K562 (cell line): ENCODE measurements at regions not wholly inside any gene's neighbourhood (a gene's known extent, or its start where the extent isn't known, plus 50 kb on each side); places are given as distances from the start of the nearest gene placed in this dataset.

Experiments
- ATAC-seq: fragments of 200-7000 bp; cut with Tn5 transposase; 3 replicates; pipeline ENCODE4 v1.9.1; 2020; ENCODE audit warnings: moderate library complexity
- BruUV-seq: library from RNA; stranded (reverse); fragments of 400-500 nt; replicated peaks from 2 replicates; lab custom pipeline; 2021; lab: Mats Ljungman, UMichigan
- CTCF ChIA-PET: fragments of 300-600 bp; formaldehyde crosslinking; extraction: SDS; loops from one replicate; lab custom pipeline; 2021; ENCODE audit warnings: low intra/inter-chr PET ratio; lab: Yijun Ruan, JAX
- POLR2A ChIA-PET: fragments of 300-600, 350-650 bp; sonication (Branson Sonifier 250); formaldehyde crosslinking; extraction: SDS; loops from one replicate; lab custom pipeline; 2021; ENCODE audit warnings: antibody characterized with exemption, inconsistent platforms; lab: Yijun Ruan, JAX
- DNase-seq, 4 experiments: peaks; one replicate each; pipeline versions ENCODE4 v3.0.0 to v3.0.0-alpha.2; 2011 to 2018; ENCODE audit warnings: low spot score in 3 of 4, mixed read lengths in 3 of 4; ENCODE audit errors: extremely low read depth in 1 of 4
- FAIRE-seq: peaks from 2 replicates; lab custom pipeline; 2011; peaks lifted over from hg19 to GRCh38; lab: Jason Lieb, UNC
- H2AFZ ChIP-seq: 2 replicates; pipeline ENCODE4 v1.6.0; 2011; ENCODE audit warnings: low read depth, low read length, control low read depth, inconsistent platforms
- H3K27ac ChIP-seq: fragments of 200-600 bp; 3 replicates; pipeline ENCODE4 v1.8.0; 2011; ENCODE audit warnings: low read depth, mild to moderate bottlenecking, control low read depth, inconsistent platforms, low read length, moderate library complexity, mixed read lengths; ENCODE audit errors: extremely low read depth
- H3K27me3 ChIP-seq, 2 experiments: fragments of 300-600 bp in 1 of 2; 2 replicates in 1 of 2; 3 replicates in 1 of 2; pipeline versions ENCODE4 v1.6.0 to v1.8.0; 2011; ENCODE audit warnings: inconsistent platforms in 2 of 2, low read length in 2 of 2, mild to moderate bottlenecking in 1 of 2, mixed read lengths in 1 of 2, moderate library complexity in 1 of 2; ENCODE audit not compliant: control insufficient read depth in 2 of 2, insufficient read depth in 2 of 2
- H3K36me3 ChIP-seq: fragments of 300-600 bp; 3 replicates; pipeline ENCODE4 v1.8.0; 2011; ENCODE audit warnings: mild to moderate bottlenecking, low read length, inconsistent platforms; ENCODE audit not compliant: control insufficient read depth, insufficient read depth
- H3K4me1 ChIP-seq, 2 experiments: fragments of 200-600 bp in 1 of 2; replicated peaks in 1 of 2; 2 replicates in 1 of 2; 3 replicates in 1 of 2; pipeline versions ENCODE4 v1.5.1 to v1.8.0; 2011; ENCODE audit warnings: inconsistent platforms in 2 of 2, low read length in 2 of 2, mild to moderate bottlenecking in 1 of 2, mixed read lengths in 1 of 2, moderate library complexity in 1 of 2; ENCODE audit not compliant: control insufficient read depth in 2 of 2, insufficient read depth in 2 of 2
- H3K4me2 ChIP-seq: 2 replicates; pipeline ENCODE4 v1.6.1; 2011; ENCODE audit warnings: low read length, control low read depth, inconsistent platforms, mixed read lengths; ENCODE audit not compliant: insufficient read depth
- H3K4me3 ChIP-seq: fragments of 200-600 bp; sonication (generic), shearing (Covaris generic); 2 replicates; pipeline ENCODE4 v1.5.1; 2016; ENCODE audit warnings: control low read depth, inconsistent platforms
- H3K79me2 ChIP-seq: fragments of 200-600 bp; 3 replicates; pipeline ENCODE4 v1.8.0; 2011; ENCODE audit warnings: low read length, inconsistent platforms; ENCODE audit not compliant: control insufficient read depth, insufficient read depth
- H3K9ac ChIP-seq, 2 experiments: 2 replicates each; pipeline versions ENCODE4 v1.6.0 to v1.6.1; 2011; ENCODE audit warnings: low read depth in 2 of 2, low read length in 2 of 2, control low read depth in 1 of 2, inconsistent platforms in 1 of 2, mild to moderate bottlenecking in 1 of 2, mixed read lengths in 1 of 2; ENCODE audit not compliant: insufficient read depth in 1 of 2
- H3K9me1 ChIP-seq: one replicate; pipeline ENCODE4 v1.6.0; 2011; ENCODE audit warnings: inconsistent platforms, mild to moderate bottlenecking, low read length, moderate library complexity; ENCODE audit not compliant: control insufficient read depth, insufficient read depth
- H3K9me3 ChIP-seq: replicated peaks from 2 replicates; pipeline ENCODE4 v1.5.1; 2011; ENCODE audit warnings: low read depth, low read length, inconsistent platforms; ENCODE audit not compliant: control insufficient read depth, insufficient read depth
- H4K20me1 ChIP-seq: replicated peaks from 2 replicates; pipeline ENCODE4 v1.6.1; 2011; ENCODE audit warnings: low read length, inconsistent platforms, mixed read lengths; ENCODE audit not compliant: control insufficient read depth, insufficient read depth
- CC2D1A ChIP-seq: fragments of 450-650 bp; IDR thresholded peaks from 2 replicates; pipeline ENCODE4 v1.6.1; 2017; ENCODE audit warnings: mild to moderate bottlenecking
- MAFG ChIP-seq: fragments of 450-650 bp; conservative IDR thresholded peaks from 2 replicates; pipeline ENCODE4 v1.6.1; 2016; ENCODE audit warnings: missing genetic modification characterization, missing compliant biosample characterization
- MAZ ChIP-seq, 2 experiments: fragments of 450-650 bp in 1 of 2; sonication (generic) in 1 of 2; formaldehyde crosslinking; IDR thresholded peaks in 1 of 2; conservative IDR thresholded peaks in 1 of 2; 2 replicates each; pipeline versions ENCODE4 v1.4.0 to v1.5.0; 2020; ENCODE audit warnings: mild to moderate bottlenecking in 1 of 2, missing genetic modification reagents in 1 of 2
- SMARCC2 ChIP-seq: fragments of 450-650 bp; IDR thresholded peaks from 2 replicates; pipeline ENCODE4 v1.6.1; 2017; ENCODE audit warnings: antibody characterized with exemption, moderate library complexity, mild to moderate bottlenecking, low read depth
- XRCC4 ChIP-seq: IDR thresholded peaks from one replicate; pipeline ENCODE4 v1.6.1; 2011; ENCODE audit not compliant: insufficient read depth, insufficient read length; ENCODE audit errors: extremely low read depth
- ZNF79 ChIP-seq: fragments of 250-450 bp; sonication (Bioruptor Pico); IDR thresholded peaks from 2 replicates; pipeline ENCODE4 v1.4.0; 2020; ENCODE audit warnings: low read depth, mild to moderate bottlenecking, moderate library complexity
- WGBS: fragments of 100-300 bp; shearing (Covaris generic); methylation state at CpG from one replicate; pipeline ENCODE4 v1.1.6; 2016; ENCODE audit warnings: low coverage, mixed read lengths; ENCODE audit not compliant: insufficient coverage; ENCODE audit errors: missing lambda C conversion rate; 5-methylcytosine and 5-hydroxymethylcytosine counted together
- in situ Hi-C: fragments of 300-500 bp; cut with MboI; formaldehyde crosslinking; loops from 4 replicates; pipeline ENCODE4 v1.15.0; 2018; ENCODE audit warnings: inconsistent platforms, mixed read lengths
- intact Hi-C: fragments of 100-400 bp; cut with micrococcal nuclease; formaldehyde crosslinking; loops from 2 replicates; pipeline ENCODE4 v1.14.2; 2022

DNA sequence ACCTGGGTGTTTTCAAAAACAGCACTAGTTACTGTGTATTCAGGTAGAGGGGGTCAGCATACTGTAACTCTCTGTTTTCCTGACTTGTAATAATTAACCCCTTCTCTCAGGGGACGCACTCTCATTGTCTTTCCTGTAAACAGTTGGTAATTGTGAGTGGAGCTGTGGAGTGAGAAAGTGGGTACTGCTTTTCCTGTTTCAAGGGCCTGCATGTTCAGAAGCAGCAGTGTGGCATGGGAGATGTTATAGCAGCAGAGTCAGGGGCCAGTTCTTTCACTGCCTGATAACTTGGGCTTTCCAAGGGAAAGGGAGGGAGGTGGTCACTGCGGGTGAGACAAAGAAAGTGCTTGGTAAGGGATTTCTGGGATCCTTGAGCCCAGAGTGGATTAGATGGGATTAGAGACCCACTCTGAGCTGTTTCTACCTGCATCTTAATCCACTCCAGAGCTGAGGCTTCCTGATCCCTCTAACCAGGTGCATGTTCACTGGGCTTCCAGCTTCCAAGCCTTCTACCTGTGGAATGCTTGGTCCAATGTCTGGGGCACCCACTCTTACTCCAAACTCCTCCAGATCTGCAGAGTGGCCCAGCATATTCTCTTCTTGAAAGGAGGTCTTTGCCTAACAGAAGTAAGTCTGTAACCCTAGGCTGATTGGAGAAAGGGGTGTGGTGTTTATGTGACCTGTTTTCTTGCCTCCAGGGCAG, 105.2 kb downstream of the RPLP1 start:
- peaks cover 15 to 34% of the 10 kb centered on the region in 2 experiments; a peak in 4 of 5 replicates for H3K27me3 ChIP-seq
- no peaks in the 10 kb centered on the region for H3K4me1 ChIP-seq
- H3K9me1 ChIP-seq: no peaks in the 10 kb centered on the region
- no peaks in the 10 kb centered on the region for H3K9me3 ChIP-seq
- H3K36me3 ChIP-seq: no peaks in the 10 kb centered on the region
- CTCF ChIA-PET: no interaction called here
- intact Hi-C loops: no loop called here
- FAIRE-seq: no peak
- H3K27ac ChIP-seq: no peak overlapping the region
- in situ Hi-C loops: no loop called here
- no peaks in the 10 kb centered on the region; the same call in 1 of the 2 replicates for H4K20me1 ChIP-seq
- DNase-seq: no peak
- no peak overlapping the region for H2AFZ ChIP-seq
- H3K79me2 ChIP-seq: no peaks in the 10 kb centered on the region
- POLR2A ChIA-PET: no interaction called here
- no peak overlapping the region for H3K4me2 ChIP-seq
- H3K9ac ChIP-seq: no peak overlapping the region
- H3K4me3 ChIP-seq: no peak overlapping the region
- no peak for ATAC-seq
- 0% methylated on average over 2 of the region's 2 CpGs for WGBS
- no TSS peak for BruUV-seq
- TF ChIP-seq ZNF79 (CRISPR knock-in tag) (no peak), CC2D1A (no peak), MAFG (0 out of 2 replicates have a peak, but pooled peaks have one; percentile 9), SMARCC2 (no peak), MAZ (CRISPR knock-in tag; conservative IDR thresholded peaks at IDR 0.05 in 1 of 2, IDR thresholded peaks at IDR 0.05 in 1 of 2) (no peak), XRCC4 (no peak)
